GM19372 (cell line): ENCODE measurements at regions not wholly inside any gene's neighbourhood (a gene's known extent, or its start where the extent isn't known, plus 50 kb on each side); places are given as distances from the start of the nearest gene placed in this dataset.

ENCODE experiments used
- ATAC-seq: cut with Tn5 transposase; IDR thresholded peaks from one replicate; pipeline ENCODE4 v1.9.1; 2021; ENCODE audit warnings: mild to moderate bottlenecking, low read depth, moderate library complexity; ENCODE audit not compliant: unreplicated experiment

- no peak for ATAC-seq
Measured at GRCh38 chr16:48852951-48853350, 243.0 kb upstream of the N4BP1 start.

DNA sequence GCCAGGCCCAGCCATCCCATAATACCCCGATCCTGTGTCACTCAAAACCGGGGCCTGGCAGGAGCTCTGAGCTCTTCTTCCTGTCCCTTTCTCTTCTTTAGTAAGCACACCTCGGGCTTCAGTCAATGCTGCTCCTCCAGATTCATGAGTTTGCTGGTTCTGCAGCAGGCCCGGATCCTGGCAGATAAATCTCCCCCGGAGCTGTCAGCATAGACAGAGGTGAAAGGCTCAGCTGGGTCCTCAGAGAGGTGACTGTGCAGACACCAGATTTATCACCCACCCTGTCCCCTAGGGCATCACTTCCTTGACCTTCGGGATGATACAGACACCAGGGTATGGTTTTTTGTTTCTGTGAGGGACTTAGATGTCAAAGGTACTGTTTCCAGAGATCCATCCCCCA, 242.5 kb upstream of the N4BP1 start:
- ATAC-seq: no peak

- no peak for ATAC-seq
Measured at GRCh38 chr16:48850097-48850770, 240.3 kb upstream of the N4BP1 start.

DNA sequence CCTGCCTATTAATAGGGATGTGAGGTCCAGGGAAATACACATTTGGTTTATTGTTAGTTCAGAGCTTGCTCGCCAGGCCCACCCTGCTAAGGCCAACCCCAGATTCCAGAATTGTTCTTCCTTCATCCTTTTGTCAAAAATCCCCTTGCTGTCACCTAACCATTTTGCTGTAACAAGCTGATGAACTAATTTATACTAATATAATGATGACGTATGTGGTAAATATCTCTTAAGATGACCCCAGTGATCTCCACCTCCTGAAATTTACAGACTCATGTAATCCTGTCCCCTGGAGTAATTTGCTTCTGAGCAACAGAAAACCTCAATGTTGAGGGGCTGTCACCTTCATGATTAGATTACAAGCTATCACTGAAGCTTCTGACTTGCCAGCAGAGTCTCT, 236.3 kb upstream of the N4BP1 start:
- ATAC-seq: no peak

- ATAC-seq: no peak
Measured at GRCh38 chr16:48845261-48845660, 235.3 kb upstream of the N4BP1 start.

DNA sequence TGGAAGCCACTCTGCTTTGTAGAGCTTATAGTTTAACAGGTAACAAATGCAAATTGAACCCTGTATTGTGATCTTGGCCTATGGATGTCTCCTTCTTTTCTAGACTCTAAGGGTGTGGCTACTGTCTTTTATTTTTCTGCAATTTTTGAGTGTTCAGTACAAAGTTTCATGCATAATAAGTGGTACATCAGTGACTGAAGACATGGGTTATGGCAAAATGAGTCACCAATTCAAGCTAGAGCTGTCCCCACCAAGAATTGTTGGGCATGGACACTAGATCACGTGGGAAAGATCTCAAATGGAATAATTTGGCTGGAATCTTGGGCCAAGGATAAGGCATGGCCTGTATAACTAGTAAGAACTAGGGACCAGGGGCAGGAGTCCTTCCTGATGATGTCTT, 228.4 kb upstream of the N4BP1 start:
- ATAC-seq: no peak

- ATAC-seq: no peak
Measured at GRCh38 chr16:48836636-48837035, 226.7 kb upstream of the N4BP1 start.

- ATAC-seq: no peak
Measured at GRCh38 chr16:48836067-48836466, 226.1 kb upstream of the N4BP1 start.

DNA sequence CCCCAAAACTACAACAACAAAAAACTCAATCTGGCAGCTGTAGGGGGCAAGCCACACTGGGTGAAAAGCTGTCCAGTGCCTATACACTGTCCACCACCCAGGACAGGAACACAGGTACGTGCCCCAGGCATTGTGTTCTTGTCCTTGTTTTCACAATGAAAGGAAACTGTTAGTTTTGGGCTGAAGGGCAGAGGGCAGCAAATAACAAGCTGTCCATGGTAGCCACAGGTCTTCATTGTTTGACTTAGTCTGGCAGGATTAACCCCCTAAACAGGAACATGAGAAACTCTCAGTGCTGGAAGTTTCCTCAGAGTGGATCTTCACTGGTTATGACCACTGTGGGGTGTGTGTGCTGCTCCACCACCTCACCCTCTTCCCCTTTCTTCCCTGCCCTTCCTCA, 224.6 kb upstream of the N4BP1 start:
- no peak for ATAC-seq

DNA sequence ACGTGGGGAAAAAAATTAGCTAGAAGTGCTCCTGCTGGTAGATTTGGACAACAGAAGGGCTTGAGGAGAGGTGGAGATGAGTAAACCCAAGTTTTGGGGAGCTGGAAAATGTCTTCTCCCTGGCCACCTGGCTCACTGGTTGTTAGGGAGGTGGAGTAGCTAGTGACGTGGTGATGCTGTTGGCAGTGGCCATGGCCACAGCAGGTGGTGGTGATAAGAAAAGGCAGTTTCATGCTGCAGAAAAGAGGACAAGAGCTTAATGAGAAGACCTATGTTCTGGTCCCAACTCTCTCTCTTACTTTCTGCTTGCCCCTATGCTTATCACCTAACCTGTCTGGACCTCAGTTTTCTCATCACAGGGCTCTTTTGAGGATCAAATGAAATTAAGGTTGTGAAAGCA, 223.5 kb upstream of the N4BP1 start:
- ATAC-seq: no peak

DNA sequence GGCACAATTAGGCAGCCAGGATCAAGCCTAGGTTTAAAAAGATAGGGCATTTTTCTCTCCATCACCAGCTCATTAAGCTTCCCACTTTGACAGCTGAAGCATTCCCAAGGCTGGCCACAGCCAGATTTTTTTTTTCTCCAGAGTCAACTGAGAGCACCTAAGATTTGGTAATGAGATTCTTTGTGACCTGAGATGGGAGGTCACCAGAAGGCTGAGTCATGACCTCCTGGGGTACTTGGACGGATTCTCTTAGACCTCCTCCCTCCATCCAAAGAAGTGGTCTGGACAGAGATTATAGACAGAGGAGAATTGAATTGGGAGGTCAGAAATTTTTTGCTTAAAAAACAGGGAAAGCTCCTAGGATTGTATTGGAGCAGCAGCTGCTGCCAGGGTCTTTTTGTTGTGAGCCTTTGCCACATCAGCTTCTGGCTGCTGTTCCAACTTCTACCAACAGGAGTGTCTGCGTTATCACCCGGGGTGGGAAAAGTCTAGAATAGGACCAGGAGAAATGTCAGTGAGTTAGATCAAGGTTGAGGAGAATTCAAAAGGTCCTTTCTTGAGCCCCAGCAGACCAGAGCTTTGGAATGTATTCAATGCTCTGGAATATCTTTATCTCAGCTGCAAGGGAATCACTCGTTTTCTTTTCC, 221.2 kb upstream of the N4BP1 start:
- no peak for ATAC-seq

DNA sequence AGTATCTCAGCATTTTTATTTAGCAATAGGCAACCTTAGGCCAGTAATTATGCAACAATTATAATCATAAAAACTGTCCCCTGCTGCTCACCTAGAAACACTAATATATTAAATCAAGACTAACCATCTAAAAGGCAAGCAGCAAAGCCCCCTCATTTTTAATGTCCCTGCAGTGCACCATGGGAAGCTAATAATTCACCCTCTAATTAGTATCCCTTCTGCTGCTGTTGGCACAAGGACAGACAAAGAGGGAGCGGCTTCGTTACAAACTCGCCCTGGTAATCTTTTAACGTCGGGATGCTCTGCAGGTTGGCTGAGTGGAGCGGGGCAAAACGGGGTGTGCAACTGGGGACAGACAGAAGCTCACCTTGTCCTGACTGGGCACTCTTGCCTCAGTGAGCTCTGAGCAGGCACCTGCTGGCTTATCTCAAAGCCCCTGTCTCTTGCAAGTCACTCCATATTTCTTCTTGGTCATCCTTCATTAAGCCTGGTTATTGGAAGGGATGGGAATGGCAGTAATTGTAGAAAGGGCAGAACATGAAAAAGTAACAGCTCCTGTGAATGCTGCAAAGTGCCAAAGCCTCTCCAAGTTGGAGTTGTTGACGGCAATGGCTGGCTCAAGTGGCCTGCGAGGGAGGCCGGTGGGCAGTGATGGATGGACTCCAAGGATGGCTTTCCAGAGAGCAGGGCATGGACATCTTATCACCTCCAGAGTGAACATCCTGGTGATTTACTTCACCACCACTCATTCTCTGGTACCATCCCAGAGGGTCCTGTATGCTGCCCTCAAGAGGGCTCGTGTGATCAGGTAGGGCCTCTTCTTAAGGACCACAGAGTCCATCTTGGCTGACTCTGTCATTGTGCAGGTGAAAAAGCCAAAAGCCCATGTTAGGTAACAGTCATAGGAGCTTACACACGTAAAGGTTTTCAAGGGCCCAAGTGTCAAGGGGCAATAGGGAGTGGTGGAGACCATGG, 219.6 kb upstream of the N4BP1 start:
- ATAC-seq: no peak

GRCh38 chr16:48824271-48824670, 214.3 kb upstream of the N4BP1 start:
- ATAC-seq: no peak

DNA sequence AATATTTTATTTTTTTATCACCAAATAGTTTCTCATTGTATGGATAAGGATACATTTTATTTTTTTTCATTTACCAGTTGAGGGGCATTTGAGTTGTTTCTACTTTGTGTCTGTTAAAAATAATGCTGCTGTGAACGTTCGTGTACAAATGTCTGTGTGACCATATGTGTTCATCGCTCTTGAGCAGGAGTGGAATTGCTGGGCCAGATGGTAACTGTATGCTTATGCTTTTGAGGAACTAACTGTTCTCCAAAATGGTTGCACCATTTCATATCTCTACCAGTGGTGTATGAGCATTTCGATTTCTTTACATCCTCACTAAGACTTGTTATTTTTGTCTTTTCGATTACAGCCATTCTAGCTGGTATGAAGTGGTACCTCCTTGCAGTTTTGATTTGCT, 212.5 kb upstream of the N4BP1 start:
- ATAC-seq: no peak

DNA sequence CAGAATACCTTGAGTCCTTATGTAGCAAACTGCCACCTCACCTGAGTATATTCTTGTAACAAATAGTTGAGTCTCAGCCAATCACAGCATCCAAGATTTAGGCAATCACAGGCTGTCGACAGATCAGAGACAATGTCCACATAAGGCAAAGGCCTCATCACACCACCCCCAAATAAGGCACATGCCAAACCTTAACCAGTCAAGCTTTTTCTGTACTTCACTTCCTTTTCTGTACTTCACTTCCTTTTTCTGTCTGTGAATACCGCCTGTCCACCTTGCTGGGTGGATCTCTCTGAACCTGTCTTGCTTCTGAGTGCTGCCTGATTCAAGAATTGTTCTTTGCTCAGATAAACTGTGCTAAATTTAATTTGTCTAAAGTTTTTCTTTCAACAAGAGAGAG, 210.4 kb upstream of the N4BP1 start:
- ATAC-seq: no peak

- no peak for ATAC-seq
Measured at GRCh38 chr16:48818257-48818656, 208.3 kb upstream of the N4BP1 start.

DNA sequence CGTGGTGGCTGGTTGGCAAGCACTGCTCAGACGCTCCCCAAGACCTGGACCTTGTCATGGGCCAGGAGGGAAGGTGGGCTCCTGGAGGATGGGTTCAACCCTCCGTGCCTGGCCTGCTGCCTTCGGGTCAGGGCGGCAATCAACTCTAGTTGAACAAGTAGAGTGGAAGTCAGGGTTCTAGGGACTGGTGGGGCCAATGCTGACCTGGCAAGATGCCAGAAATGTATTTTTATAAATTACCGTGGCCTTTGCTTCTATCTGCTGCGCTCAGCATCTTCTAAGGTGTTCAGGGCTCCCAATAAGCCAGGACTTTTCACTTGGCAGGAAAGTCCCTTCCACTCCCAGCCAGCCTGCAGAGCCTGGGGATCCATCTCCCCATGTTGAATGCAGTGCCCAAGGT, 207.1 kb upstream of the N4BP1 start:
- ATAC-seq: no peak

DNA sequence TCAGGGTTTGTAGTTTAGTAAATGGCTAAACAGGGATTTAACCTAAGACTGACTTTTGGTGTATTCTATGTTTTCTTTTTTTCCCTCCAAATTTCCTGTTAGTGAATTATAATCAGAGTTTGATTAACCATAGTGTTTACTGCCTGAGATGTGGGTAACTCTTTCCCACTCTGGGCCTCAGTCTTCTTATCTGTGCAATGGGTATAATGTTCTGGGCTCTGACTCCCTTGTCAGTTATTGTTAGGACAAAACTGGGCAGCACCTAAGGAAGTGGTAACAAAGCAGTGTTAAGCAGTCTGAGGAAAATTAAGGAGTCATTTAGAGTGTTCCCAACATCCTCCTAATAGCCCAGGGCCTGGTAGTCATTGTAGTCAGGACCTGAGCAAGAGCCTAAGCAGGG, 206.4 kb upstream of the N4BP1 start:
- ATAC-seq: no peak

- ATAC-seq: no peak
Measured at GRCh38 chr16:48814994-48815393, 205.0 kb upstream of the N4BP1 start.

DNA sequence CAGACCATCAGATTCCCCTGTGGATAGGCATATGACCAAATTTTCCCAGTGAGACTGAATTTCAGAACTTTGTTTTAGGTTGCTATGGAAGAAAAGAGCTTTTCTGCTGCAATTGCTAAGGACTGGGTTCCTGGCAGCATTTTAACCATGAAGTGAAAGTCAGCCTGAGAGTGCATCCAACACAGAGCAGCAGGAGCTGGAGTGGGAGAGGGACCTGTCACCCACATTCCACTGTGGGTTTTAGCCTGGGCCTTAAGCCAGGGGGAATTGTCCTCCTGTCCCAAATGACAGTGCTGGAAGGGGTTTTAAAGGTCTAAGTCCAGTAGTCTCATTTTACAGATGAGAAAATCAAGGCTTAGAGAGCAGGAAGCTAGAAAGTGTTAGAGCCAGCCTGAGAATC, 203.5 kb upstream of the N4BP1 start:
- no peak for ATAC-seq

DNA sequence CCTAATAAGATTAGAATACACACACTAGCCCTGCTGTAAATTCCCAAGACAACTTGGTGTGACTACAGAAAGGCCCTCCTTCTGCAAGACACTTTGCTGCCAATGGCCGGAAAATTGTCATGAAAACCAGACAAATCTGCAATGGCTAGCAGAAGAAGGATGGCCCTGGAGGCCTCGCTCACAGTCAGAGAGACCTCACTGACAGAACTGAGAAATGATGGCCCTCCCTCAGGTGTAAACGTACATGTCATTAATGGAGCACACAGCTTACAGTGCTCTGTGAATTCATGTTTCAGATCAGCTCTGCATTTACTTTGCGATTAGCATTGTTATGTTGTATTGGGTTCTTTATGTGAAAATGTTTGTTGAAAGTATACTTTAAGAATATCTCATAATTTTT, 202.9 kb upstream of the N4BP1 start:
- ATAC-seq: no peak
